Cerebellar nuclear complex (tissue), 1 donor: ENCODE measurements at regions not wholly inside any gene's neighbourhood (a gene's known extent, or its start where the extent isn't known, plus 50 kb on each side); places are given as distances from the start of the nearest gene placed in this dataset.
"Not testable (repeated sequence)": the region's sequence is repeated elsewhere in the genome, so short reads cannot be mapped to it uniquely, and the experiment has no call there.

Experiments
- DNase-seq, 2 experiments: peaks; one replicate each; lab custom pipeline; 2025; lab: John Stamatoyannopoulos, UW

DNA sequence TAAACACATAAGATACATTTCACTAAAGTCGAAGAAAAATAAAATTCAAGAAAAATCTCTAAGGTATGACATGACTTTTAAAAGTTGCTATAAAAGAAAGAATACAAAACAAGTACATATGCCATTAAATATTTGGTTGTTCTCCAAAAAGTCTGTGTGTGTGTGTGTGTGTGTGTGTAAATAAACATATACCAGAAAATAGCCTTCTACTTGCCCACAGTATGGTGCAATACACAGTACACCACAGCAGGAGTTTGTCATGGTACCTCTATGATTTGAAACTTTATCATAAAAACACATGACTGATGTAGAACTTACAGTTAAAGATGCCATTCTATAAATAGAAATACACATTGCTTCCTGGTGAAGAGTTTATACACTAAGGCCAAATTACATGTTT lies 692.7 kb upstream of the MGAT4C start:
- no peak for DNase-seq

GRCh38 chr12:86945685-86946196 lies 689.5 kb upstream of the MGAT4C start:
- no peak for DNase-seq

DNA sequence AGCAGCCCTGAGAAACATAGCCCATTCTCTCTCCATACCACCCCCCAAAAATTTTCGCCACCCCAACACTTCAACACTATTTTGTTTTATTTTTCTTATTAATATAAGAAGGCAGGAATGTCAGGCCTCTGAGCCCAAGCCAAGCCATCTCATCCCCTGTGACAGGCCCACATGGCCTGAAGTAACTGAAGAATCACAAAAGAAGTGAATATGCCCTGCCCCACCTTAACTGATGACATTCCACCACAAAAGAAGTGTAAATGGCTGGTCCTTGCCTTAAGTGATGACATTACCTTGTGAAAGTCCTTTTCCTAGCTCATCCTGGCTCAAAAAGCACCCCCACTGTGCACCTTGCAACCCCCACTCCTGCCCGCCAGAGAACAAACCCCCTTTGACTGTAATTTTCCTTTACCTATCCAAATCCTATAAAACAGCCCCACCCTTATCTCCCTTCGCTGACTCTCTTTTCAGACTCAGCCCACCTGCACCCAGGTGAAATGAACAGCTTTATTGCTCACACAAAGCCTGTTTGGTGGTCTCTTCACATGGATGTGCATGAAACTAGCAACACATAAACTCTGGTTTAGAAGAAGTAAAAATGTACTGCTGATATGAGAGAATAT lies 688.1 kb upstream of the MGAT4C start:
- not testable (repeated sequence) for DNase-seq

DNA sequence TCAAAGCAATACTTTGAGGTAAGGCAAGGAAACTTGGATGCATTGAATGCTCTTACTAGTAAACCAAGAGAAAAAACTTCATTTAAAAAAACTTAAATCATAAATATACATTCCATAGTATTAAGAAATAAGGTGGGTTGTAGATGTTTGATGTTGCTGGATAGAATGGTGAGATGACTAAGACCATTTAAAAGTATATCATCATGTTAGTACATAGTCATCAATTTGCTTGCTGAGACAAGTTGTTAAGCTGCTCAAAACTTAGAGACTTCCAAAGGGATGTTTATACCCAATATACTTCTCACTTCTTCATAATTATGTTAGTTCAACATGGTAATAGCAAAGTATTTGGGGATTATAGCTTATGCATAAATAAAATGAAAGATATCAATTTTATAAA lies 675.5 kb upstream of the MGAT4C start:
- DNase-seq = no peak

GRCh38 chr12:86929962-86930361 lies 673.8 kb upstream of the MGAT4C start:
- no peak for DNase-seq

DNA sequence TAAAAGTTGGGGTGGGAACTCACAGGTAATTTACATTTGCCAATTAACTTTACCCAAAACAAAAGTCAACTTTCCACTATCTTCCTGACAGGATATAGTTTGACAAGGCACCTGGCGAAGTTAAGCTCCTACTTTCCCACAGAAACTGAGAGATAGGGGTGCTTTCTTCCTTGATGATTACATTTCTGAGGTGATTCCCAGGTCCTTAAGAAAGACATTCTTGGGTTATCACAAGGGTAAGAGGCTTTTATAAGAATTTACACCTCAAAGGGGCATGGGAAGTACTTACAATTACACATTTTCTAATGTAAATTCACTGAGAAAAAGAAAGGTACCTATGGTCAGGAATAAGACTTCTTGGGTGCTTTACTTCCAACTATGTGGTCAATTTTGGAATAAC lies 660.9 kb upstream of the MGAT4C start:
- no peak for DNase-seq

DNA sequence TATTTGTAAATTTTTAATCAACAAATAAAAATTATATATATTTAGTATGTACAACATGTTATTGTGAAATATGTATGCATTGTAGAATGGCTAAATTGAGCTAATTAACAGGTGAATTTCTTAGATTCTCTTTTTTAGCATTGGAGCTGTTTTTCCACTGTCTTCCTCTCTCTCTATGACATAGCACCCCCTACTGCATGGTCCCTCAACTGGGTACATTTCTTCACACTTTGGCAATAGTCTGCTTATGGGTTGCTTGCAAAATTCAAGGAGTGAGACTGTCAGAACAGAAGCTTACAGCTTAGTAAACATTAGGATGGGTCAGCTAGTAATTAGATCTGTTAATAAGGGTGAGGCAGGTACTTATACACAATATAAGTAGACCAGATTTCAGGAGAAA lies 658.5 kb upstream of the MGAT4C start:
- DNase-seq = no peak

GRCh38 chr12:86911973-86912372 lies 655.8 kb upstream of the MGAT4C start:
- DNase-seq = no peak

DNA sequence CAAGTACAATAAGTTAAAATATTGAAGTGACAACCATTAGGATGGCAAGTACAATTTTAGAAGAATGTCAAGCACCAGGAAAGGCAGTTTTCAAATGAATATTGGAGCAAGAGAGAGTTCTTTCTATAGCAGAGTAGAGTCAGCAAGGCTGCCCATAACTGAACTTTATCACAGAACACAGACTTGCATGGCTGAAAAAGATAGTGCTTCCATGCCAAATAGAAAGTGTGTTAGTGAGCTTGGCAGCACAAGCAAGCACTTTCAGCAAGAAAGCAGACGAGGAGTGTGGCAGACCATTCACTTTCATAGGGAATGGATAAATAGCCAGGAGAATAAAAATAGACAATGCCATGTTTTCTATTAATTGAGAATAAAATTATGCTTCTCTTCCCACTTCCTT lies 647.0 kb upstream of the MGAT4C start:
- no peak for DNase-seq

DNA sequence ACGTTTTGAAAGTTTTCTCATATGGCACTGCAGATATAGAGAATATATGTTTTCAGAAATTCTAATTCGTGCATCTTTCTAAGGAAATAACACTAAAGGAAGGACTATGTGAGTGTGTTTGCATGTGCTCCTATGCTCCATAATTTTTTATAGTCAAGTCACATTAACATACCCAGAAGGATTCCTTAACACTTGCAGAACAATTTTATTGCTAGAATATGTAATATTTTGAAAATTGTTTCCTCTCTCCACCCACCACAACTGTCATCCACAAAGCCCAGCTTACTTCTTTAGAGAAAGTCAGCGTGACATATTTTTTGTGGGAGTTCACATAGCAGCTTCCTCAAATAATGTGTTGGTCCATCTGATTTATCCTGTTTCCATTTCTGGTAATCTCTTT lies 604.6 kb upstream of the MGAT4C start:
- no peak for DNase-seq

GRCh38 chr12:86852451-86852850 lies 596.3 kb upstream of the MGAT4C start:
- DNase-seq = no peak

- DNase-seq = no peak
Observed at GRCh38 chr12:86838711-86839110, 582.5 kb upstream of the MGAT4C start.

GRCh38 chr12:86838260-86838659 lies 582.1 kb upstream of the MGAT4C start:
- DNase-seq = no peak

DNA sequence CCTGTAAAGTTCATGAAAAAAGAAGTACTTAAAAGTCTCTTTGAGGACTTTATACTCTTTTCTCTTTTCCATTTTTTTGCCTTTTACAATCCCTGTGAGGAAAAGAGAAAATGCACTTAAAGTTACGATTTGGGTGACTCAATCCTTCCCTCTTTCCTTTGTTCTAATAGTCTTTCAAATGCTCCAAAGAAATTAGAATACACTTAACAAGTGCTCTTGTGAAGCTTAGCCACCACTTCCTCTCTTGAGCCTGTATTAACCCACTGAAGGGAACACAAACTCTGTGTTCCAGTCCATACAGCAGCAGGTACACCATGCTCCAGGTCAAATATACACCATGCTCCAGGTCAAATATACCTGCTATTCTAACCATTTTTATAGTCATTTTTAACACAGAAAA lies 581.1 kb upstream of the MGAT4C start:
- no peak for DNase-seq

DNA sequence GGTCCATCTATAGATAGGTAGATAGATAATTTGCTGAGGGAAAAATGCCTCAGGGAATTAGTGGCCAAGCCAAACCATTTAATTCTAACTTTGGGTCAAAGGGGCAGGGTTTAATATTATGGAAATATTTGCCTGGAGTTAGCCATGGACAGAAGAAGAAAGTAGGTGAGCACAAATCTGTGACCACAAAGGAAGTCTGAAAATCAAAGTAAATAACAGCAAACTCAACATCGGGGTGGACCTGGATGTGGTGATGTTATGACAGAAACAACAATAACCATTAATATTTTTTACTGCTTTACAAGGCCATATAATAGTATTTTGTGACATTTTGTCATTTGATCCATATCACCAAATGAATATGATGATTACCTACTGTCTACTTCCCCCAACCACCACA lies 578.0 kb upstream of the MGAT4C start:
- DNase-seq = no peak

DNA sequence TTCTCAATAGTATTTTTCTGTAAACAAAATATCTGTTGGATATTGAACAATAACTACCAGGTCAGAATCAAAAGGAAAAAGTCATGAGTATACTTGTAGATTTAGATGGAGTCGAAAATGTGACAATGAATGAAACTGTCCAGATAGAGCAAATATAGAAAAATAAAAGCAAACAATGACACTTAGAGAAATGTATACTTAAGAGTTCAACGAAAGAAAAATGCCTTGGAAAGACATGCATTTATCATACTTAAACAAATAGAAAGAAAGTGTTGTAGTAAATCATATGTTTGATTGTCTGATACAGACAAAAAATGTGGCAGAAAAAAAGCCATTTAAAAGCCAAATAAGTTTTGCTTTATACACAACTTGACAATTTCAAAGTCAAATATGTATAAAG lies 571.2 kb upstream of the MGAT4C start:
- DNase-seq = no peak

DNA sequence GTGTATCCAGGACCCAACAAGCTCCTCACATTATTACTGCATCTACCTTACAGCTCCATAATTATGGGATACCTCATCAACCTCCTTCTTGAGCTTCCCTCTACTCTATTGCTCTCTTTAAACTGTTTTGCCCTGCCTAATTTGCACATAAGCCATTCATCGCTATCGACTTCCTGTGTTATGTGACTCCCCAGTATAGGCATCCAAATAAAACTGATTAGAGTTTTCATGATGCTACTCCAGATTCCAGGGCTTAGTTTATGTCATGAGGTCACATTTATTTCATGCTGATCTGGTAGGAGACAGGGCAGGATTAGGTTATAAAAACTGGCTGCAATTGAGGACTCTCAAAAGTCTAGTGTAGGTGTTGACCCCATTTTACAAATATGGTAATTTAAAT lies 569.9 kb upstream of the MGAT4C start:
- no peak for DNase-seq

DNA sequence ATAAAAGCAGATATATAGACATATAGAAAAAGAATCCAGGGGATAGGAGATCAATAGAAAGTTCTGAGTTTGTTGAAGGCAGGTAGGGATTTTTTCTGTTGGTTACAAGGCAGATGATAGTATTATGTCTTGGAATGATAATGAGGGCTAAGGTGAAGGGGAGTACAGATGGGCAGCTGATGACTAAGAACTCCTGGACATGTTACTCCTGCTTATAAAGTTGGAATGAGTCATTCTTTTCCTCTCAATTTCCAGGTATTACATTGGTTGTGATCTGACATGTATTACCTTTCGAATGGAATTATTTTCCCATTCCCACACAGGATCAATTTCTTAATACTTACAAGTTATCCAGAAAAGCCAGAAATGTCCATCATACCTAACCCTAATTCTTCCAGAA lies 545.2 kb upstream of the MGAT4C start:
- no peak for DNase-seq

DNA sequence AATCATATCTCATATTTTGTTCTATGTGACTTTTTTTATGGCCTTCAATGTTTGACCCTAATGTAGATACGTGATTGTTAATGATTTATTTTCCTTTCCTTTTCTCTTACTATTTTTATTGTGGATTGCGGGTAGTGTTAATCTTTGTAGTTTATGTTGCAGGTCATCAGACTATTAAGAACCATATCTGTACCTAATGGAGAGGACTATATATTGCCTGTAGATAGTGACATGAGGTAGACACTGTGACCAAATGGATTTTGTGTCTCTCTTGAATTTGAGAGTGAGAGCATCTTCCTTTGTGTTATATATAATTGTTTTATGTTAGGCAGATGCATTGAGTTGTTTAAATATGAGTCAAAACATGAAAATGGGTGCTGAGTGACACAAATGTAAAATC lies 543.4 kb upstream of the MGAT4C start:
- DNase-seq = no peak

DNA sequence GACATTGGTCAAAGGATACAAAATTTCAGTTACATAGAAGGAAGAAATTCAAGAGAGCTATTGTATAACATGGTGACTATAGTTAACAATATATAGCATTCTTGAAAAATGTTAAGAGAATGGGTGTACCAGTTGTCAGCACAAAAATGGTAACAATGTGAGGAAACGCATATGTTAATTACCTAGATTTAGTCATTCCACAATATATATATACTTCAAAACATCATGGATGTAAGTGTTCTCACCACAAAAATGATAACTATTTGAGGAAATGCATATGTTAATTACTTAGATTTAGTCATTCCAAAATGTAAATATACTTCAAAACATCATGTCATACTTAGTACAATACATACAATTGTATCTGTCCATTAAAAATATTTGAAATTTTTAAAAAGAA lies 540.4 kb upstream of the MGAT4C start:
- no peak for DNase-seq

- DNase-seq = no peak
Observed at GRCh38 chr12:86788661-86789060, 532.5 kb upstream of the MGAT4C start.

- DNase-seq = no peak
Observed at GRCh38 chr12:86787419-86787818, 531.2 kb upstream of the MGAT4C start.

DNA sequence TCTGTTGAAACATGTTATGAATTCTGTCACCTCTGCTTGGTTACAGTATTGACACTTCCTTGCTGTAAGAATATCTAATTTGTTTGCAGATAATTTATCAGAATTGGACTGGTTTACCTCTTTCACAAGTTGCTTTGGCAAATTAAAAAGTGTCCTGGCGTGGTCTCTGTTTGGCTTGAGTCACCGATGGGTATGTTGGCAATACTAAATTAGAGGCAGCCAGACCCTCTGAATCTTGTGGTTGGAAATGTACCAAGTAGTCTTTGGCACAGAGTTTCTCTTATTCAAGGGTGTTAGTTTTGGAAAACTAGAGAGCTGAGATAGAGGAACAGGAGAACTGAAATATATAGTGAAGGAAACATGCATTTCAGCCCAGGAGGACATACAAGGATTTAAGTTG lies 521.1 kb upstream of the MGAT4C start:
- no peak for DNase-seq

DNA sequence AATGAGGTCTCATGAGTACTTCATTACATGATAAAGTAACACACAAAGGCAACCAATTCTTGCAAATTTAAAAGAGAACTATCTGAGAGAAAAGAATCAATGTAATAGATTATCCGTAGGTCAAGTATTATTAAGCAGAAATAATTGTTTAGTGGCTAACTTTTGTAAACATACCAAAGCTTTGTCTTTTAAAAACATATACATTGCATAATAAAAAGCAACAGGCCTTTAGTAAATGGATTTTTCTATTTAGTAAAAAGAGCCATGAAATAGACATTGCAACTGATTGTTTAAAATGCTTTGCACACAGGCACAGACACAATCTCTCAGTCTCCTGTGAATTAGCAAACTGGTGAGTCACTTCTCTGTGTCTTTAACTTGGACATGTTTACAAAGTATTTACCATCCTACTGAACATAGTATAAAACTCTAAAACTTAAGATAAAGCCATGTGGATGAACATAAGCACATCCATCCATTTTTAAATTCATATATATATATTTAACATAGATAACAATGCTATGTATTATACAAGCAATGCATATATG lies 518.7 kb upstream of the MGAT4C start:
- DNase-seq = no peak
